ENCODE measurements at regions not wholly inside any gene's neighbourhood (a gene's known extent, or its start where the extent isn't known, plus 50 kb on each side); places are given as distances from the start of the nearest gene placed in this dataset.

GRCh38 chr13:105019073-105019472 is 1516.4 kb downstream of the EFNB2 start (continued):
- no peak for TF ChIP-seq ZNF280C (tag by site-specific recombination; IDR thresholded peaks at IDR 0.05)
- TF ChIP-seq ZNF121 (tag by site-specific recombination; IDR thresholded peaks at IDR 0.05): no peak
- no peak for TF ChIP-seq ZNF202 (tag by site-specific recombination; IDR thresholded peaks at IDR 0.05; ENCODE audit: borderline replicate concordance)
- TF ChIP-seq ZNF692 (tag by site-specific recombination; IDR thresholded peaks at IDR 0.05): no peak

GRCh38 chr13:105016266-105016665 is 1519.2 kb downstream of the EFNB2 start:
- Histone ChIP-seq H3K9me3 (ENCODE audit: control insufficient read depth, insufficient read depth, low read depth, low read length) (no peaks in the 10 kb centered on the region), H3K27ac (ENCODE audit: extremely low read depth, low read depth, low read length) (no peak overlapping the region), H3K4me1 (ENCODE audit: control insufficient read depth, insufficient read depth, low read length) (no peaks in the 10 kb centered on the region), H3K36me3 (ENCODE audit: control insufficient read depth in 2 of 2, insufficient read depth in 1 of 2, low read length in 2 of 2) (no peaks in the 10 kb centered on the region), H3K4me3 (ENCODE audit: low read depth, low read length) (no peak overlapping the region)
- ChIA-PET POLR2A (no interaction called here), CTCF (no interaction called here)
- TF ChIP-seq BCL11B (tag by site-specific recombination; IDR thresholded peaks at IDR 0.05; ENCODE audit: low read depth): no peak
- TF ChIP-seq KLF1 (tag by site-specific recombination; IDR thresholded peaks at IDR 0.05): no peak

GRCh38 chr13:105008604-105009003 is 1526.9 kb downstream of the EFNB2 start:
- ChIA-PET POLR2A (no interaction called here), CTCF (no interaction called here)
- H3K4me3 ChIP-seq (ENCODE audit: low read depth, low read length): no peak overlapping the region
- no peaks in the 10 kb centered on the region for H3K9me3 ChIP-seq (ENCODE audit: control insufficient read depth, insufficient read depth, low read depth, low read length)
- no peaks in the 10 kb centered on the region for H3K4me1 ChIP-seq (ENCODE audit: control insufficient read depth, insufficient read depth, low read length)
- H3K27ac ChIP-seq (ENCODE audit: extremely low read depth, low read depth, low read length): no peak overlapping the region
- no peaks in the 10 kb centered on the region for H3K36me3 ChIP-seq (ENCODE audit: control insufficient read depth in 2 of 2, insufficient read depth in 1 of 2, low read length in 2 of 2)
- no peak for TF ChIP-seq ZBTB26 (tag by site-specific recombination; optimal IDR thresholded peaks at IDR 0.05)
- TF ChIP-seq ZNF23 (tag by site-specific recombination; IDR thresholded peaks at IDR 0.05; ENCODE audit: borderline replicate concordance): no peak
- TF ChIP-seq ZSCAN5A (tag by site-specific recombination; IDR thresholded peaks at IDR 0.05): no peak
- no peak for TF ChIP-seq KLF7 (tag by site-specific recombination; IDR thresholded peaks at IDR 0.05; ENCODE audit: borderline replicate concordance)
- no peak for TF ChIP-seq ZNF394 (tag by site-specific recombination; IDR thresholded peaks at IDR 0.05; ENCODE audit: borderline replicate concordance)
- no peak for TF ChIP-seq ZNF26 (tag by site-specific recombination; IDR thresholded peaks at IDR 0.05)
- no peak for TF ChIP-seq ZNF324 (tag by site-specific recombination; IDR thresholded peaks at IDR 0.05)
- TF ChIP-seq ATF2 (tag by site-specific recombination; IDR thresholded peaks at IDR 0.05; ENCODE audit: low read depth): no peak
- TF ChIP-seq ZNF114 (tag by site-specific recombination; IDR thresholded peaks at IDR 0.05): no peak
- no peak for TF ChIP-seq ZNF510 (tag by site-specific recombination; IDR thresholded peaks at IDR 0.05; ENCODE audit: insufficient replicate concordance)
- no peak for TF ChIP-seq ZNF768 (tag by site-specific recombination; IDR thresholded peaks at IDR 0.05)
- TF ChIP-seq IKZF3 (tag by site-specific recombination; IDR thresholded peaks at IDR 0.05): no peak
- no peak for TF ChIP-seq ZNF777 (tag by site-specific recombination; IDR thresholded peaks at IDR 0.05; ENCODE audit: borderline replicate concordance)
- TF ChIP-seq REST (tag by site-specific recombination; IDR thresholded peaks at IDR 0.05): no peak
